PC-3 (cell line): ENCODE measurements at regions not wholly inside any gene's neighbourhood (a gene's known extent, or its start where the extent isn't known, plus 50 kb on each side); places are given as distances from the start of the nearest gene placed in this dataset.

Source experiments
- ATAC-seq: fragments of 200-7000 bp; cut with Tn5 transposase; 2 replicates; pipeline ENCODE4 v1.9.1; 2020; ENCODE audit warnings: mild to moderate bottlenecking, moderate library complexity
- BruUV-seq: library from RNA; stranded (reverse); fragments of 400-500 nt; replicated peaks from 2 replicates; lab custom pipeline; 2021; lab: Mats Ljungman, UMichigan
- CTCF ChIA-PET: fragments of 300-600 bp; sonication (Branson Sonifier 250); formaldehyde crosslinking; loops from one replicate; lab custom pipeline; 2022; ENCODE audit warnings: antibody characterized with exemption; lab: Charles Lee
- POLR2A ChIA-PET: fragments of 300-600 bp; sonication (Branson Sonifier 250); formaldehyde crosslinking; loops from one replicate; lab custom pipeline; 2022; ENCODE audit warnings: antibody characterized with exemption; ENCODE audit not compliant: unreplicated experiment; lab: Charles Lee
- DNase-seq: peaks from one replicate; pipeline ENCODE4 v3.0.0-alpha.2; 2015
- H2AFZ ChIP-seq: fragments of 300-600 bp; sonication (generic); 2 replicates; pipeline ENCODE4 v1.6.0; 2016; ENCODE audit warnings: antibody characterized with exemption, low read length
- H3F3A ChIP-seq: fragments of 300-600 bp; sonication (generic); one replicate; pipeline ENCODE4 v1.6.0; 2017; ENCODE audit warnings: antibody characterized with exemption, low read length, control low read depth, mild to moderate bottlenecking; ENCODE audit not compliant: unreplicated experiment
- H3K27ac ChIP-seq: fragments of 300-600 bp; sonication (generic); 2 replicates; pipeline ENCODE4 v1.5.1; 2016; ENCODE audit warnings: mild to moderate bottlenecking, low read length
- H3K27me3 ChIP-seq: fragments of 300-600 bp; sonication (generic); 2 replicates; pipeline ENCODE4 v1.6.1; 2016; ENCODE audit warnings: low read length, mixed read lengths
- H3K36me3 ChIP-seq: fragments of 300-600 bp; sonication (generic); 2 replicates; pipeline ENCODE4 v1.6.1; 2016; ENCODE audit warnings: low read depth, mixed run types, low read length, mixed read lengths
- H3K4me1 ChIP-seq: fragments of 300-600 bp; sonication (generic); 2 replicates; pipeline ENCODE4 v1.5.1; 2016; ENCODE audit warnings: low read length; ENCODE audit not compliant: insufficient read depth
- H3K4me2 ChIP-seq: fragments of 300-600 bp; sonication (generic); 2 replicates; pipeline ENCODE4 v1.6.0; 2016; ENCODE audit warnings: low read length
- H3K4me3 ChIP-seq: fragments of 300-600 bp; sonication (generic); 2 replicates; pipeline ENCODE4 v1.5.1; 2016; ENCODE audit warnings: mild to moderate bottlenecking, low read length, mixed read lengths
- H3K79me2 ChIP-seq: fragments of 300-600 bp; sonication (generic); 2 replicates; pipeline ENCODE4 v1.6.1; 2017; ENCODE audit warnings: low read length, mixed read lengths
- H3K9ac ChIP-seq: fragments of 300-600 bp; sonication (generic); 2 replicates; pipeline ENCODE4 v1.6.0; 2016; ENCODE audit warnings: mild to moderate bottlenecking, low read length
- H3K9me2 ChIP-seq: fragments of 300-600 bp; sonication (generic); replicated peaks from 2 replicates; pipeline ENCODE4 v1.6.1; 2016; ENCODE audit warnings: mixed run types, low read length, mixed read lengths
- H3K9me3 ChIP-seq: fragments of 300-600 bp; sonication (generic); 2 replicates; pipeline ENCODE4 v1.6.1; 2016; ENCODE audit warnings: low read length, mixed read lengths
- H4K20me1 ChIP-seq: fragments of 300-600 bp; sonication (generic); 2 replicates; pipeline ENCODE4 v1.6.1; 2016; ENCODE audit warnings: low read length, mixed read lengths
- EZH2 ChIP-seq: fragments of 300-600 bp; sonication (generic); IDR thresholded peaks from one replicate; pipeline ENCODE4 v1.6.1; 2017; ENCODE audit warnings: antibody characterized with exemption, mild to moderate bottlenecking, low read length; ENCODE audit not compliant: unreplicated experiment
- EZH2phosphoT487 ChIP-seq: fragments of 300-600 bp; sonication (generic); IDR thresholded peaks from 2 replicates; pipeline ENCODE4 v1.6.1; 2018; ENCODE audit warnings: mild to moderate bottlenecking, antibody characterized with exemption, low read length, borderline replicate concordance
- intact Hi-C: fragments of 100-400 bp; cut with micrococcal nuclease; formaldehyde crosslinking; loops from 2 replicates; pipeline ENCODE4 v1.9.0; 2023
- TF ChIP-seq, protein P1 (sequence below): fragments of 300-600 bp; sonication (generic); conservative IDR thresholded peaks from 2 replicates; pipeline ENCODE4 v1.5.1; 2017; ENCODE audit warnings: antibody characterized with exemption, low read depth, mild to moderate bottlenecking, low read length

DNA sequence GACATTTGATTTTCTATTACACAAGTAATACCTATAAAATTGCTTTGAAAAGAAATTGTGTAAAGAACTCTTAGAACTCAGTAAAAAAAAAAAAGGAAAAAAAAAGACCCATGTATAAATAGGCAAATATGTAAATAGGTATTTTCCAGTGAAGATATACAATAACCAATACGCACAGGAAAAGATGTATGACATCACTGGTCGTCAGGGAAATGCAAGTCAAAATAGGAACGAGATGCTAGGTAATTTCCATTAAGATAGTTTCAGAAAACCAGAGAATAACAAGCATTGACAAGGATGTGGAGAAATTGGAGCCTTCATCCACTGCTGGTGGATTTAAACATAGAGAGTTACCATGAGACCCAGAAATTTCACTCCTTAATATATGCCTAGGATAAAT lies 708.8 kb downstream of the MTRR start:
- no peak overlapping the region for H3K4me3 ChIP-seq
- H3K36me3 ChIP-seq: no peaks in the 10 kb centered on the region
- ChIA-PET CTCF (no interaction called here), POLR2A (no interaction called here)
- BruUV-seq: no TSS peak
- ATAC-seq: no peak
- no peak overlapping the region for H3K27ac ChIP-seq
- no peak overlapping the region for H3K9ac ChIP-seq
- no peaks in the 10 kb centered on the region for H3K9me2 ChIP-seq
- no peaks in the 10 kb centered on the region for H3F3A ChIP-seq
- TF ChIP-seq, protein P1, sequence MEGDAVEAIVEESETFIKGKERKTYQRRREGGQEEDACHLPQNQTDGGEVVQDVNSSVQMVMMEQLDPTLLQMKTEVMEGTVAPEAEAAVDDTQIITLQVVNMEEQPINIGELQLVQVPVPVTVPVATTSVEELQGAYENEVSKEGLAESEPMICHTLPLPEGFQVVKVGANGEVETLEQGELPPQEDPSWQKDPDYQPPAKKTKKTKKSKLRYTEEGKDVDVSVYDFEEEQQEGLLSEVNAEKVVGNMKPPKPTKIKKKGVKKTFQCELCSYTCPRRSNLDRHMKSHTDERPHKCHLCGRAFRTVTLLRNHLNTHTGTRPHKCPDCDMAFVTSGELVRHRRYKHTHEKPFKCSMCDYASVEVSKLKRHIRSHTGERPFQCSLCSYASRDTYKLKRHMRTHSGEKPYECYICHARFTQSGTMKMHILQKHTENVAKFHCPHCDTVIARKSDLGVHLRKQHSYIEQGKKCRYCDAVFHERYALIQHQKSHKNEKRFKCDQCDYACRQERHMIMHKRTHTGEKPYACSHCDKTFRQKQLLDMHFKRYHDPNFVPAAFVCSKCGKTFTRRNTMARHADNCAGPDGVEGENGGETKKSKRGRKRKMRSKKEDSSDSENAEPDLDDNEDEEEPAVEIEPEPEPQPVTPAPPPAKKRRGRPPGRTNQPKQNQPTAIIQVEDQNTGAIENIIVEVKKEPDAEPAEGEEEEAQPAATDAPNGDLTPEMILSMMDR: no peak
- TF ChIP-seq EZH2: no peak
- TF ChIP-seq EZH2phosphoT487: no peak
- intact Hi-C loops: no loop called here
- H3K4me2 ChIP-seq: no peak overlapping the region
- no peaks in the 10 kb centered on the region for H4K20me1 ChIP-seq
- peak; percentile 35 for DNase-seq
- H3K4me1 ChIP-seq: no peaks in the 10 kb centered on the region
- H3K9me3 ChIP-seq: no peaks in the 10 kb centered on the region
- H3K27me3 ChIP-seq: no peaks in the 10 kb centered on the region
- H3K79me2 ChIP-seq: no peaks in the 10 kb centered on the region
- H2AFZ ChIP-seq: no peak overlapping the region

DNA sequence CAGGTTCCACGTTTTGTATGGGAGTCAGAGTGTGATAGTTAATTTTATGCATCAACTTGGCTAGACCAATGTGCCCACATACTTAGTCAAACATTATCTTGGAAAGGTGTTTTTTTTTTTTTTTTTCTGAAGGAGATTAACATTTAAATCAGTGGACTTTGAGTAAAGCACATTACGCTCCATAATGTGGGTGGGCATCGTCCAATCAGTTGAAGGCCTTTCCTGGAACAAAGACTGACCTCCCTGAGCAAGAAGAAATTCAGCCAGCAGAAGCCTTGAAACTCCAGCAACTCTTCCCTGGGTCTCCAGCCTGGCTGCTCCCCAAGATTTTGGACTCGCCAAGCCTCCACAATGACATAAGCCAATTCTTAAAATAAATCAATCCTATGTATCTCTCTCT lies 711.4 kb downstream of the MTRR start:
- intact Hi-C loops: no loop called here
- no TSS peak for BruUV-seq
- Histone ChIP-seq H3K79me2 (no peaks in the 10 kb centered on the region), H3K27me3 (no peaks in the 10 kb centered on the region), H2AFZ (no peak overlapping the region), H3K27ac (no peak overlapping the region), H3K4me1 (no peaks in the 10 kb centered on the region), H3K36me3 (no peaks in the 10 kb centered on the region), H3K9me3 (no peaks in the 10 kb centered on the region), H3K4me3 (no peak overlapping the region), H3K4me2 (no peak overlapping the region), H3F3A (no peaks in the 10 kb centered on the region), H3K9me2 (no peaks in the 10 kb centered on the region), H4K20me1 (no peaks in the 10 kb centered on the region), H3K9ac (no peak overlapping the region)
- DNase-seq (no peak), ATAC-seq (no peak)
- ChIA-PET POLR2A (no interaction called here), CTCF (no interaction called here)
- TF ChIP-seq EZH2 (no peak), EZH2phosphoT487 (no peak)
- TF ChIP-seq, protein P1: no peak

DNA sequence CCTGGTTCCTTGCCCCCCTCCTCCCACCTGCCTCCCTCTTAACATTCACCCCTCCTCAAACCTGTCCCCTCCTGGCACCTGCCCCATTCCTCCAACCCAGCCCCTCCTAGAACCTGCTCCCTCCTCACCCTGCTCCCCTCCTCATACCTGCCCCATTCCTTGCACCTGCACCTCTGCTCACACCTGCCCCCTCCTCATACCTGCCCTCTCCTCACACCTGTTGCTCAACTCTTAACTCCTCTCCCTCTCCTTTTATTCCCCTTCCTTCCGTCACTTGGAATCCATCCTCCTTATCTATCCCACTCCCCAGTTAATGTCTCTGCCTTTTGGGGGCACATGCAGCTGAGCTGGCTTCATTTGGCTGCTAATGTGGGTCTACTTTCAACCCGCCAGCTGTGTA lies 712.1 kb downstream of the MTRR start:
- H2AFZ ChIP-seq: no peak overlapping the region
- no TSS peak for BruUV-seq
- H3K9ac ChIP-seq: no peak overlapping the region
- no peaks in the 10 kb centered on the region for H3K27me3 ChIP-seq
- H3K4me3 ChIP-seq: no peak overlapping the region
- TF ChIP-seq EZH2 (no peak), EZH2phosphoT487 (no peak)
- TF ChIP-seq, protein P1: no peak
- no peaks in the 10 kb centered on the region for H3K79me2 ChIP-seq
- H3K36me3 ChIP-seq: no peaks in the 10 kb centered on the region
- no peak for ATAC-seq
- H3K4me2 ChIP-seq: no peak overlapping the region
- no peaks in the 10 kb centered on the region for H3K9me3 ChIP-seq
- DNase-seq: no peak
- no peak overlapping the region for H3K27ac ChIP-seq
- H3K9me2 ChIP-seq: no peaks in the 10 kb centered on the region
- no peaks in the 10 kb centered on the region for H3F3A ChIP-seq
- no peaks in the 10 kb centered on the region for H4K20me1 ChIP-seq
- ChIA-PET POLR2A (no interaction called here), CTCF (no interaction called here)
- intact Hi-C loops: no loop called here
- H3K4me1 ChIP-seq: no peaks in the 10 kb centered on the region
